Right hindlimb (tissue), 1 donor: ENCODE measurements at regions not wholly inside any gene's neighbourhood (a gene's known extent, or its start where the extent isn't known, plus 50 kb on each side); places are given as distances from the start of the nearest gene placed in this dataset.

Source experiments
- DNase-seq: peaks from one replicate; pipeline ENCODE4 v3.0.0-alpha.2; 2018

DNA sequence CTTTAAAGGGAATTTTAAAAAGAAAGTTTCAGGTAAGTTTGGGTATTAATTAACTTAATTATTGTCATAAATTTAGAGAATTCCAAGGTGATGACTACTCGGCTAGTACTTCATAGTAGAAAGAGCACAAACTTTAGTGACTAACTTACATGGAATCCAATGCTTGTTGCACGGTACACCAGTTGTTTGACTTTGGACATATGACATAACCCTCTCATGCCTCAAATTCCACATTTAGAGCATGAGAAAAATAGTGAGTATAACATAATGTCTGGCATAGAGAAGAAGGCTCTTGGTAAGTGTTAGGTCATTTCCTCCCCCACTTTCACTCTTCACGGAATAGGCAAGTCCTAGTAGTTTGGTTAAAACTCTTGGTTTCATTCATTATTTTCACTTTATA, 1249.4 kb upstream of the SLC10A2 start:
- no peak for DNase-seq

DNA sequence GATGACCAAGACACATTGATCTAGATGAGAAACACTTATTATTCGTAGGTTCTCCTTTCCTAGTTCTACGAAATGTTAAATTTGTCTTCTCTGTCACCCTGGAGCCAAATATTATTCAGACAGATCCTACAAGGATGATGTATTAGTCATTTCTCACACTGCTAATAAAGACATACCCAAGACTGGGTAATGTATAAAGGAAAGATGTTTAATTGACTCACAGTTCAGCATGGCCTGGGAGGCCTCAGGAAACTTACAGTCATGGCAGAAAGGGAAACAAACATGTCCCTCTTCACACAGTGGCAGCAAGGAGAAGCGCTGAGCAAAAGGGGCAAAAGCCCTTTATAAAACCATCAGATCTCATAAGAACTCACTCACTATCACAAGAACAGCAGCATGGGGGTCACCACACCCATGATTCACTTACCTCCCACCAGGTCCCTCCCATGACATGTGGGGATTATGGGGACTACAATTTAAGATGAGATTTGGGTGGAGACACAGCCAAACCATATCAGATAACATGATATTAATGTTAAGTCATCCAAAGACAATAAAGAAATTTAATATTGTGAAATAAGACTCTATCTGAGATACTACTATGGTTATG, 1248.8 kb upstream of the SLC10A2 start:
- no peak for DNase-seq

DNA sequence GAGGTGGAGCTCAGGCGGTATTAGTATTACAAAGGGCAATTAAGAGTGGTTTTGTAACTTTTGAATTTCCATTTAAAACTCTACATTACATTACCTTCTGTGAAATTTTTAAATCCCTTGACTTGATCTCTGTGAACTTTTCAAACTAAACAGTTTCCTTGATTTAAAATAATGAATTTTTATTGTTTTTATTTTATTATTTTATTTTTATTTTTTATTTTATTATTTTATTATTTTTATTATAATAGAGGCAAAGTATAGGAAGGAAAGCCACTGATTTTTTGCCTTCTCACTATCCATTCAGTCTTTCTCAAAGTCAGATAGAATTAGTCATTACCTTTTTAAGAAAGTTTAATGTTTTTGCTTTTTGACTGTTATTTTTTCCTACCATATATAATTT, 1248.1 kb upstream of the SLC10A2 start:
- no peak for DNase-seq

DNA sequence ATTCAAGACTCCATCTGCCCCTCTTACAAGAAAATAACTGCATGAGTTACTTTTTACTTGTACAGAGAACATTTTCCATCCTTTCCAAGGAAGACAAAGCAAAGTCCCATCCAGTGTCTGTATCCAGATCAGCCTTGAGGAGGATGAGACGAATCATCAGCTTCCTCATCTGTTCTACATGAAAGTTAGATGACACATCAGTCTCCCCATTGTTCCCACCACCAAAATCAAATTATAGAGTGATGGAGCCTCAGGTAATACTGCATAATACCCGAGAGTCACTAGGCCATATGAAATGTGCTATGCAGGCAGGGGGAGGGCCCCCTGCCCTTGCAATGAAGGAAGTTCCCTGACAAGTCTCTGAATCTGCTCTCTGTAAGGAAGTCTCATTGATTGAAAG, 1244.6 kb upstream of the SLC10A2 start:
- DNase-seq, result no peak

DNA sequence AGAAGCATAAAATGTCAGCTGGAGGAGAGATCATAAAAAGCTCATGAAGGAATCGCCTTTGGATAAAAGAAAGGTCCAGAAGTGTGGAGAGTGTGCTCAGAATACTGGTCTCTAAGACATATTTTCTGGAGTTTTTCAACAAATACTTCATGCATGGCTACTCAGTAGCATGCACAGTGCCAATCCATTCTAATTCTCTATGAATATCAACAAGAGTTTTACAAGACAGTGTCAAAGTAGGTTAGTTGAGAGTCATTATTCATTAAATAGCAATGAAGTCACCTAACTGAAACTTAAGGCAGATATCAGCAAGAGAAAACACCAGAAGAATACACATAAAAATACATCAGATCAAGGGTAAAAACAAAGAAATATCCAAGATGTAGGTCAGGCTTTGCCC, 1243.2 kb upstream of the SLC10A2 start:
- DNase-seq, result no peak

DNA sequence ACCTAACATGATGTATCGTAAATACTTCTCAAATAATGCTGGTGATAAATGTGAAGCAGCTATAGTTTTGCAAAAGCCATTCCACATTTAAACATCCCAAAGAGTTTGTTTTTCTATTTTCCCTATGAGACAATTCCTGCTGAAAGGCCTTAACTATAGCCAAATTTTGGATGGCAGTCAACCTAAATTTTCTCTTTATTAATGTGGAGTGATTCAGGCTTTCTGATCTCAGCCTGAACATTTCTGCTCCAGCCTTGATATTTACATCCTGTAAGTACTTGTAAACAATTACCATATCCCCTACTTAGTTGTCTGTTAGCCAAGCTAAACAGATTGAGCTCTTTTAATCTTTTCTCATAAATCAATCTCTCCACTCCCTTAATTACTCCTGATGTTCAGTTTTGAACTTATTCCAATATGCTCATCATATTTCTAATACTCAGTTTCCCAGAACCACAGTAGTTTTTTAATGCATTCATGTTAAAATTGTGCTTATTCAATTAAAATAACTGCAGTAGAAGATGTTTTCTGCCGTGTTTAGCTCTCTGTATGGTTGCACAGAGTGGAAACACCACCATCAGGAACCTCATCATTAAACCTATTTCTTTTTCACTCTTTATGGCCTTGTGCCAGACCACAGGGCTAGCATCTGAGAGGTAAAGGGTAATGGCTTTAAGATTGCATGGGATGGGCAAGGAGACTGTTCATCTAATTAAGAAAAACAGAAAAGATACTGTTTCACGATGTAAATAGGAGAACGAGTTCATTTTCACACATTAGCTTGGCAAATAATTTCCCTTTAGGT, 1235.2 kb upstream of the SLC10A2 start:
- DNase-seq, result no peak

DNA sequence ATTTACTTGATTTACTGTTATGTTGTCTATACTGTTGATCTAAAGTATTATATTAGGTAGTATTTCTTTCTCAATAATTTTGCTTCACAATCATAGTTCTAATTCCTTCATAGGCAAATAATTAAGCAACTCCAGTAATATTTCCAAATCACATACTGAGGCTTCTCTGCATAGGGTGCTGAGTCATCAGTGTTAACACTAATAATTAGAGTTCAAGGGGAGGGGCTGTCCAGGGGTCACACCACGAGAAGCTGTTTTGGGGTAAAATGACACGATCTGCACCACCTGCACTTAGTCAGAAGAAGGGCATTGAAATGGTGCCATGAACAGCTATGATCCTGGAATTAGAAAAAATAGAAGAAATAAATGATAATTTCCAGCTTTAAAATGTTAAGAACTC, 1230.9 kb upstream of the SLC10A2 start:
- DNase-seq, result no peak

DNA sequence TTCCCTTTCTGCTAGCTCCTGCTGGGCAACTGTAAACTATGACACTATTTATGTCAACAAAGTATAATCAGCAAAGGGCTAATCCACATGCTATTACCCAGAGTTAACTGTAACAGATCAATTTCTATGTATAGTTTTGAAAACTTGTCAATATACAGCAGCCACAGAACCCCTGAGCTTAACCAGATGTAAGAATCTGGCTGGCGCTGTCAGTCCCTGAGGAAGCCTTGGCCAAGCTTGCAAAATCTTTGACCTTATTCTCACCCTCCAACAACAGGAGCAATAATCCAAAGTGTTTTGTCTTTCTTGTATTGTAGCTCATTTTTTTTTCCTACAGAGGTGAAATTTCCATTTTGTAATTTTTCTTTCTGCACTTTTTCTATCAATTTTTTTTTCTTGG, 1230.1 kb upstream of the SLC10A2 start:
- no peak for DNase-seq

DNA sequence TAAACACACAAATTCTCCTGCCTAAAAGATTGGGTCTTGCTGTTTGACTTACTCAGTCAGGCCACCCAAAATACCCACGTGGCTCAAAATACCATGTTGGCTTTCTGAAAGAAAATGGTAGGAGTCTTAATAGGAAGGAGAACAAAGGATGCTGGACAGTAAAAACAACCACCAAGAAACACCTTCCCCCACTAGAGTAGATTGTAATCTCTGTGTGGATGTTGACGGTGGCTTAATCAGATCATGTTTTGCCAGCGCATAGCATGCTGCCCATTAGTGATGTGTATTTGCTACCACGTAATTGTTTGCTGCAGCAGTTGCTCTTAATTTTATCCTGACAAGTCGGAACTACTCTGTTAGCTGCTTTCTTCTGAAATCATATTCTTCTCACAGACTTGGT, 1229.3 kb upstream of the SLC10A2 start:
- no peak for DNase-seq

DNA sequence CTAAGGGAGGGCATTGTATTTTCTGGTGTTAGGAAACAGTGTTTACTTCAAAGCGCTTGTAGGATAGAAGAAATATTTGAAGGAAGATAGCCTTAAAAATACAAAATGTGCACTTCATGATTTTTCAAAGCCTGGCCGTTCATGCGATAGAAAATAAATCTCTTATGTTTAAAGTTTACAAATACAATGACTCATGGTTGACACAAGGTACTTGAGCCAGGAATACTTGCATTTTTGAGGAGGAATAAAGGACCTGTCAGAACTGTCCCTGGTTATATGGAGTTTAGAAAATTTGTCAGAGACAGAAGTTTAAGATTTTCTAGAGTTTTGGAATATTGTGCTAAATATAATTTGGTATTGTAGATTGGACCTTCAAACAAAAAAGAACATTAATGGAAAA, 1223.2 kb upstream of the SLC10A2 start:
- DNase-seq, result no peak

DNA sequence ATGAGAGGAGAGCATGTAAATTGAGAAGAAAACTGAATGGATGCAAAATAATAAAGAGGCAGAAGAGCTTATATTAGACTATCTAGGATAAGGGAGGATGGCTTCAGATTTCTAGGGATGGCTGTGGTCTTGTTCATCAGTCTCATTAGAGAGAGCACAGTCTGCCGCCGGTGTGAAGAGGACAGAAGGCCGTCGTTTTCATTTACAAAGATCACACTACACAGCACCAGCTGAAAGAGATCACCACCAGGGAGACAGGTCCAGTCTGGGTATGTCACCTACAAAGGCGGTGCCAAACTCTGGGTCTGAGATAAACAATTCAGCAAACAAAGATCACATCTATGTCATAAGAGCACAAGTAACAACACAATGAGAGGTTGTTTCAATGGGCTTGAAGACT, 1222.3 kb upstream of the SLC10A2 start:
- no peak for DNase-seq

DNA sequence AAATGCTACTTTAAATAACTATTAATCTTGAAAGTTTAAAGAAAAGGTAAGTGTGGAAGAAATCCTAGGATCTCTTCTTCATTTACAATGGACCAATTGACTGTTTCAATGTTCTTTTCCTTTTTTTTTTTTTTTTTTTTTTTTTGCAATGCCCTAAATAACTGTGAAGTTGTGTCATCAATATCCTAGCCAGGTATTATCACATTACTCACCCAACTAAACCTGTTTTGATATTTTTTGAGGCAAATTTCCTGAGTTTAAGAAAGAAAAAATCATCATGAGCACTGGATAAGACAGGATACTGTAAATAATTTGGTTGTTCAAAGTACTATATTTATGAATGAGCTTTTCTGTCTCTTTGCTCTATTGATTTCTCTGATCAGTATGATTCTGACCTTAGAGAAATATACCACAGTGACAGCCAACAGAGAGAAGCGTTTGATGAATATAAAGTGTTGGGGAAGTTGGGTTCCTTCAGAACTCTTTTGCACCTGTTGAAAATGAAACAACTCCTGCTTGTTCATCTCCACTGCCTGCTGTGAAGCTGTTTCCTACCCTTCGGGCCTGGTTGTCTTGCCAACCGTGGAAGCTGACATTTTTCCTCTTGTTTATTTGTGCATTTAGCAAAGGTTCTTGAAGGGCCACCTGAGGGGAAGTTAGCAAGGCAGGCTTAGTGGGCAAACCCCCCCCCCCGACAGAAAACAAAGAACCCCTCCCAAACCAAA, 1220.5 kb upstream of the SLC10A2 start:
- no peak for DNase-seq

DNA sequence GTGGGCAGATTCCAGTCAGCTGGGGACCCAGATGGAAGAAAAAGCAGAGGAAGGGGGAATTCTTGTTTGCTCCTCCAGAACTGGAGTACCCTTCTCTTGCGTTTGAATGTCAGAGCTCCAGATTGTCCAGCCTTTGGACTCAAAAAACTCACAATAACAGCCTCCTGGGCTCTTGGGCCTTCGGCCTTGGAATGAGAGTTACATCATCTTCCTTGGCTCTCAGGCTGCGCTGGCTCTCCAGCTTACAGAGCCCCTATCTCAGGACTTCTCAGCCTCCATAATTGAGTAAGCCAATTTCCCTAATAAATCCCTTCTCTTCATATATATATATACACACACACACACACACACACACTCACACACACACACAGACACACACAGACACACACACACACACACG, 1215.7 kb upstream of the SLC10A2 start:
- no peak for DNase-seq

DNA sequence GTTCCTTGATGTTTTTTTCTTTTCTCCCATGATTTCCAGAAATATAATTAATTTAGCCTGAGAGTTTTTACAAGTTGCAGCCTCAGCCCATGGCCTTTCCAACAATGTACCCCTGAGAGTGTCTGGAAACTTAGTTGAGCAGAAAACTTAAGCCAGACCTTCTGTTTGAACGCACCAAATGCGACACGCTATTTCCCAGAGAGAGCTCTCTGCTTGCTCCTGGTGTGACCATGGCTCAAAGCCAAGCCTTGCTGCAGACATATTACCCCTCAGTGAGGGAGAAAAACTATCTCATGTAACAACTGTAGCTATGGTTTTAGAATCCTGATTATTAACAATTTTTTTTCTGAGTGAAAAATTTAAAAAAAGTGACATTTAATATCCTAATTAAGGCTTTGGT, 1204.5 kb upstream of the SLC10A2 start:
- no peak for DNase-seq

DNA sequence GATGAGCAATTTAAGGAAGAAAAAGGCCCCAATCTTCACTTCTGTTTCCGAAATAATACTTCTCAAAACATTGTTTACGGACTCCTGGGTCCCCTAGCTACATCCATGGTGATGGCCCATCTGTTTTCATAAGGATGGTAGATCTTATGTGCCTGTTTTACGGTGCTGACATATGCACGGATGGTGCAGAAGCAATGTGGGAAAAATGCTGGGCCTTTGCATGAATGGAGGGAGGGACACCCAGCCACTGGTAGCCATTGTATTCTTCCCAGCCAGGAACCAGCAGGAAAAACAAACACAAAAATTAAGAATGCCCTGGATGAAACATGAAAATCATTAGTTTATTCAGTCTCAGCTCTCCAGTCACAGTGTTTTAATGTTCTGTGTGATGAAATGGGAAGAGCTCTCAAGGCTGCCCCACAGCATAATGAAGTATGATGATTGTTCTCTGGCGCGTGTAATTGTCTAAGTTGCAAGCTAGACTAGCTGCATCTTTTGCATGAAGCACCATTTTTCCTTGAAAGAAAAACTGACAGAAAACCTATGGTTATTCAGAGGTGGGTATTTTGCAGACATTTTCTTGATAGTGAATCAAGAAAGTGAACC, 1201.1 kb upstream of the SLC10A2 start:
- DNase-seq, result no peak

DNA sequence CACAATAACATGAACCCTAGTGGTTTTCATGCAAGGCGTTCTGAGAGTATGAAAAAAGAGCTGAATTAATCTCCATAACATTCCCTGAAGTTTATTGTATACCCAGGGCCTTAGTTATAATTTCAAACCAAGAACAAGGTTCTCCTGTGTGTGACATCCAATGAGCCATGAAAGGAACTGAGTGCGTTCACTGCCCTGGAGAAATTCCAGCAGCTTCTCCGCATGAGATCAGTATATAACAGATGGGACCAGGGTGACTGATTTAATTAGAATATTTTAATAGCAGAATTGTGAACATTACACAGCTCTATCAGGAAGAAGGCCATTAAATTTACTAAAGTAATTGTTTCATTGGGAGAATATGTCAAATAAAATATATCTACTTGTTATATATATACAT, 1190.5 kb upstream of the SLC10A2 start:
- DNase-seq, result no peak

DNA sequence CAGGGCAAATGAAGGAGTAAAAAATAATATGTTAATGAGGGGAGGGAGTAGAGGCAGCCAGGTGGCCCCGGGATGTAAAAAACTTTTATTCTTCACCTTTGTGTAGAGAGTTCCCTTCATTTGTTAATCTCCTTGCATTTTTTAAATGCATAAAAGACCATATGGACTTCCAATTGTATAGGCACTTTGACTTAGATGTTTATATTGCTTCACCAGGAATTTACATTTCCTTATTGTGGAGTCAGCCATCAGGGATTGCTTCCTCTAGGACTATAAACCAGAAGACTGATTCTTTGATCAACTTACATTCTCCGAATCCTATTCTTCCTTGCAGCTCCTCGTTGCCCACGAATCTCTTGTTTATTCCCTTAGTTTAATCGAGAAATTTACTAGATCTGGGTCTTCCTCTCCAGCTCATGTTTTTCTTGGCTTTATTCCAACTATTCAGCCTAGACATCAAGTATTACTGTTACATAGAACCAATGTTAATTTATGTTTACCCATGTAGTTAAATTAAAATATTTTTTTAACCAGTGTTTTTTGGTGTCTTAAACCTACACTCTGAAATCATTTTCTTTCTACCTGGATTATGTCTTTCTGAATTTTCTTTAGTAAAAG, 1187.0 kb upstream of the SLC10A2 start:
- DNase-seq, result no peak

DNA sequence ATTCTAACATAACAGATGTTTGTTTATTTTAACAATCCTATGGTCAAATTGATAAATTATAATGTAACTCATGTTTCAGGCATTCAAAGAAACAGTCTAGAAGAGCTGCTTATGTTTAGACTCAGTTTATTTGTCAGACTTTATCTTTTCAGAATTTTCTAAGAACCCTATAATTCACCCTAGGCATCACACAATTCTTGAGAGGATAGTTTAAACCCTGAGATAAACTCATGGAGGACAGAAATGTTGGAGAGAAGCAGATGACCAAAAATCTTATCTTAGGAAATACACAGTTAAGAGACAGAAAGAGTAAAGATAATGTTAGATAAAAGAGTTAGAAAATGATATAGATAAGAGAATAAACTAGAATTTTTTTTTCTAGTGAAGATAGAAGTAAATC, 1185.7 kb upstream of the SLC10A2 start:
- no peak for DNase-seq

DNA sequence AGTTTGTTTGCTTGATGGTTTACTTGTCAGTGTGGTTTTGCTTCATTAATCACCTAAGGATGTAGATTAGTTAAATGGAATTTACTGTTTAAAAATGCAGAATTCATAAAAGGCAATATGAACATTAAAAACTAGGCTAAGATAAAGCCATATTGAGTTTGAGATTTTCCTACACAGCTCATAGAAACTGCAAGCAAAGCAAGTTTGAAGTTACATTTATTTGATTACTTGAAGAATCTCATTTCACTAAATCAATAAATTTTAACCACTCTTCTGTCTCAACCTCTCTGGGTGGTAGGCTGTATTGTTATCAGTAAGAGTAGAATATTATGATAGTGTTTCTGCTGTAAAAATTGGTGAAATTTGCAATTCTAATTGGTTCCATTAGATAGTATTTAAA, 1180.7 kb upstream of the SLC10A2 start:
- no peak for DNase-seq

DNA sequence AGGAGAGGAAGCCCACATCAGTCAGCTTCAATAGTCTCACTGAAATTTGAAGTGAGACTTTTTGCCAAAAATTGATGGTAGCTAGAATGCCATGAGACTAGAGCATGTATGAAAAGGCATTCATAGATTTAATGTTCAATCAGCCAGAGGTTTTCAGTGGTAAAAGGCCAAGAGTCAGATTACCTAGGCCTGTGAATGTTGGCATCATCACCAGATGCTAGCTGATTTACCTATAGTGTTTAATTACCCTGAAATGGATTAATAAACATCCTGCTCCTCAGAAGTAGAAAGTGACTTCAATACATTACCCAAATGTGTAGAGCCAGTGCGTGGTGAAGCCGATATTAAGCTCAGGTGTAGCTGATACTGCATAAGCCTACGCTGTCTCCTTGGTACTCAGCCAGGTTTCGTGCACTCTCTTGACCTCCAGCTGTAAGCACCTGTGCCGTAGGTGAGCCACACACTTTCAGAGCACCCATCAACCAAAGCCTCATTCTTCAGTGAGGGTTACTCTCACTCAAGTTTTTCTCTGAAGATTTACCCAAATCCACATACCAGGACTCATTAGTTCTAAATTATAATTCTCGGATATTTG, 1140.3 kb upstream of the SLC10A2 start:
- DNase-seq, result no peak

DNA sequence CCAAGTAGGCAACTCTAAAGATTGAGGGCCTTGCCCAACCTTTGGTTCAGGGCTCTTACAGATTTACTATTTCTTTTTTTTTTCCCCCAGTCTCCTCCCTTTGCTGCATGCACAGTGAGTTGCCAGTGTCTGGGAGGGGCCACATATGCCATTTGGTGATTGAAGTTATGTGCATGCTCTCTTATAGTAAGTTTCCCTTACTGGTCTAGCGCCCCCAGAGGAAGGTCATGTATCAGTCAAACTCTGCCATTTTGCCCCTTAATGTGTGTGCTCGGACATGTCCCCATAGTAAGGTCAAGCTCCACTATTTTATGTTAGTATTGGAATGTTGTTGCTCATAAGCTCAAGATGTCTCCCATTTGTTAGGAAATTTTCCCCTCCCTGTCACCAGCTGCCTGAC, 1138.0 kb upstream of the SLC10A2 start:
- no peak for DNase-seq

DNA sequence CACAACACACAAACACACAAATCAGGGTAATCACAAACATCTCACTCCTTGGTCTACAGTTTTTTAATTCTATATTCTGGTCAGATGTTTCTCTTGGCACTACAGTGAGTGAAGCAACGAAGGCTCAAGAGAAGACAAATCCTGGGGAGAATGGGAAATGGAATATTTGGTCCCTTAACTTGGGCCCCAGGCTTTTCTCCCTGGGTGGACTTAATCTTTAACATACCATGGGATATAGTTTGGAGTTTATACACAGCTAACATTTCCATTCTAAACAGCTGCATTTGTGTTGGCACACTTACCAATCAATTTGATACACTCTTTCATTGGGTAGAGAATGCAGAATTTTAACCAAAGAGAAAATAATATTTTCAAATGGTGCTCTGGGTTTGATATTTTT, 1132.6 kb upstream of the SLC10A2 start:
- peak; percentile 19 for DNase-seq

DNA sequence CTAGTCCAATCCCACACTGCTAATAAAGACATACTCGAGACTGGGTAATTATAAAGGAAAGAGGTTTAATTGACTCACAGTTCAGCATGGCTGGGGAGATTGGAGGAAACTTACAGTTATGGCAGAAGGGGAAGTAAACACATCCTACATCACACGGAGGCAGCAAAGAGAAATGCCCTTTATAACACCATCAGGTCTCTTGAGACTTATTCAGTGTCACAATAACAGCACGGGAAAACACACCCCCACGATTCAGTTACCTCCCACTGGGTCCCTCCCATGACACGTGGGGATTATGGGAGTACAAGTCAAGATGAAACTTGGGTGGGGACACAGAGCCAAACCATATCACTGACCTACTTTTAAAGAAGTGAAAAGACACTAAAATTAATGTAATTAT, 1130.4 kb upstream of the SLC10A2 start:
- no peak for DNase-seq
